Panc1 (cell line): ENCODE measurements at regions not wholly inside any gene's neighbourhood (a gene's known extent, or its start where the extent isn't known, plus 50 kb on each side); places are given as distances from the start of the nearest gene placed in this dataset.

Source experiments
- ATAC-seq: fragments of 200-7000 bp; cut with Tn5 transposase; 2 replicates; pipeline ENCODE4 v1.9.1; 2020; ENCODE audit warnings: mild to moderate bottlenecking, moderate library complexity
- BruUV-seq: library from RNA; stranded (reverse); fragments of 400-500 nt; replicated peaks from 2 replicates; lab custom pipeline; 2021; lab: Mats Ljungman, UMichigan
- CTCF ChIA-PET: fragments of 300-600 bp; sonication (Branson Sonifier 250); formaldehyde crosslinking; loops from one replicate; lab custom pipeline; 2022; ENCODE audit warnings: antibody characterized with exemption; lab: Charles Lee
- POLR2A ChIA-PET: fragments of 300-600 bp; sonication (Branson Sonifier 250); formaldehyde crosslinking; loops from one replicate; lab custom pipeline; 2022; ENCODE audit warnings: antibody characterized with exemption; lab: Charles Lee
- DNase-seq: peaks from one replicate; pipeline ENCODE4 v3.0.0-alpha.2; 2010; ENCODE audit warnings: low read depth, low spot score
- H3K27ac ChIP-seq: 2 replicates; pipeline ENCODE4 v1.5.1; 2011; ENCODE audit warnings: mild to moderate bottlenecking, low read length, inconsistent platforms
- H3K27me3 ChIP-seq: fragments of 200-500 bp; sonication (Bioruptor generic); 2 replicates; pipeline ENCODE4 v1.6.0; 2014; ENCODE audit warnings: low read length, inconsistent platforms; ENCODE audit not compliant: control insufficient read depth, insufficient read depth
- H3K36me3 ChIP-seq: fragments of 200-500 bp; sonication (Bioruptor generic); 2 replicates; pipeline ENCODE4 v1.5.1; 2014; ENCODE audit warnings: inconsistent platforms, mild to moderate bottlenecking, low read length, moderate library complexity; ENCODE audit not compliant: control insufficient read depth, insufficient read depth
- H3K4me1 ChIP-seq: 2 replicates; pipeline ENCODE4 v1.5.1; 2011; ENCODE audit warnings: inconsistent platforms, mild to moderate bottlenecking, low read length, moderate library complexity; ENCODE audit not compliant: control insufficient read depth, insufficient read depth
- H3K4me3 ChIP-seq, 2 experiments: 2 replicates each; pipeline ENCODE4 v1.5.1; 2011 to 2012; ENCODE audit warnings: low read depth in 2 of 2, low read length in 2 of 2, mild to moderate bottlenecking in 2 of 2, inconsistent platforms in 1 of 2, moderate library complexity in 1 of 2
- H3K9me3 ChIP-seq: fragments of 200-500 bp; sonication (Bioruptor generic); 2 replicates; pipeline ENCODE4 v1.5.1; 2014; ENCODE audit warnings: low read depth, mild to moderate bottlenecking, inconsistent platforms, low read length, moderate library complexity; ENCODE audit not compliant: control insufficient read depth, insufficient read depth
- POLR2AphosphoS5 ChIP-seq: IDR thresholded peaks from 2 replicates; pipeline ENCODE4 v1.6.1; 2012; ENCODE audit warnings: mild to moderate bottlenecking, low read depth, low read length, moderate library complexity
- SIN3A ChIP-seq: IDR thresholded peaks from 2 replicates; pipeline ENCODE4 v1.6.1; 2012; ENCODE audit warnings: low read depth, mild to moderate bottlenecking, low read length, moderate library complexity, borderline replicate concordance; ENCODE audit not compliant: insufficient read depth
- TCF7L2 ChIP-seq: IDR thresholded peaks from 2 replicates; pipeline ENCODE4 v1.6.1; 2011; ENCODE audit warnings: mild to moderate bottlenecking, low read depth, low read length, inconsistent platforms
- in situ Hi-C: cut with HindIII; loops from 2 replicates; pipeline ENCODE4 v1.10.0; 2016; ENCODE audit warnings: low sequenced_read_pairs, low pct_unique_long_range_greater_than_20kb
- intact Hi-C: fragments of 100-400 bp; cut with micrococcal nuclease; formaldehyde crosslinking; loops from one replicate; pipeline ENCODE4 v1.10.0; 2022; ENCODE audit not compliant: unreplicated experiment
- TF ChIP-seq, protein P1 (sequence below): fragments of 450-650 bp; IDR thresholded peaks from 2 replicates; pipeline ENCODE4 v1.5.1; 2017; ENCODE audit warnings: mild to moderate bottlenecking
- TF ChIP-seq, protein P2 (sequence below), 2 experiments: IDR thresholded peaks; 2 replicates each; pipeline ENCODE4 v1.6.1; 2011 to 2012; ENCODE audit warnings: low read depth in 2 of 2, control low read depth in 1 of 2, low read length in 1 of 2, mild to moderate bottlenecking in 1 of 2, moderate library complexity in 1 of 2; ENCODE audit not compliant: insufficient read depth in 1 of 2

DNA sequence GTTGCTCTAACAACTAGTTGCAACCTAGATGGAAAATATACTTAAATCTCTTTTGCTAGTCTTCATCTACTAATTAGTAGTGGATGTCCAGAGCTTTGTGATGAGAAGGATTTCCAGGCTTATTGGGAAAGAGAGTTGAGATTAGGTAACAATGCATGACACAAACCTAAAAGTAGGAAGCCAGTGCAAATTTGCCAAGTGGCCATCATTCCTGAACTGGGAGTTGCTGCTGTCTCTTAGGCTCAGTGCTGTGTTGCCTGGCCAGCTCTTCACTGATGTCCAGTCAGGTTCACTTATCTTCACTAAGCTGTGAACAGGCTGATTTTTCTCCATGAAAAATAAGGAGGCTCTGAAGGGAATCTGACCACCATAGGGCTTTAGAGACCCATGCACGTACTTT is 105.6 kb upstream of the AMOT start:
- TF ChIP-seq, protein P1, sequence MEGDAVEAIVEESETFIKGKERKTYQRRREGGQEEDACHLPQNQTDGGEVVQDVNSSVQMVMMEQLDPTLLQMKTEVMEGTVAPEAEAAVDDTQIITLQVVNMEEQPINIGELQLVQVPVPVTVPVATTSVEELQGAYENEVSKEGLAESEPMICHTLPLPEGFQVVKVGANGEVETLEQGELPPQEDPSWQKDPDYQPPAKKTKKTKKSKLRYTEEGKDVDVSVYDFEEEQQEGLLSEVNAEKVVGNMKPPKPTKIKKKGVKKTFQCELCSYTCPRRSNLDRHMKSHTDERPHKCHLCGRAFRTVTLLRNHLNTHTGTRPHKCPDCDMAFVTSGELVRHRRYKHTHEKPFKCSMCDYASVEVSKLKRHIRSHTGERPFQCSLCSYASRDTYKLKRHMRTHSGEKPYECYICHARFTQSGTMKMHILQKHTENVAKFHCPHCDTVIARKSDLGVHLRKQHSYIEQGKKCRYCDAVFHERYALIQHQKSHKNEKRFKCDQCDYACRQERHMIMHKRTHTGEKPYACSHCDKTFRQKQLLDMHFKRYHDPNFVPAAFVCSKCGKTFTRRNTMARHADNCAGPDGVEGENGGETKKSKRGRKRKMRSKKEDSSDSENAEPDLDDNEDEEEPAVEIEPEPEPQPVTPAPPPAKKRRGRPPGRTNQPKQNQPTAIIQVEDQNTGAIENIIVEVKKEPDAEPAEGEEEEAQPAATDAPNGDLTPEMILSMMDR: no peak
- Histone ChIP-seq H3K27ac (no peak overlapping the region), H3K4me3 (no peak overlapping the region), H3K9me3 (no peaks in the 10 kb centered on the region), H3K36me3 (no peaks in the 10 kb centered on the region), H3K27me3 (no peaks in the 10 kb centered on the region), H3K4me1 (no peaks in the 10 kb centered on the region)
- in situ Hi-C loops: no loop called here
- BruUV-seq: no TSS peak
- DNase-seq (no peak), ATAC-seq (no peak)
- POLR2A ChIA-PET: no interaction called here
- CTCF ChIA-PET: no interaction called here
- intact Hi-C loops: no loop called here

DNA sequence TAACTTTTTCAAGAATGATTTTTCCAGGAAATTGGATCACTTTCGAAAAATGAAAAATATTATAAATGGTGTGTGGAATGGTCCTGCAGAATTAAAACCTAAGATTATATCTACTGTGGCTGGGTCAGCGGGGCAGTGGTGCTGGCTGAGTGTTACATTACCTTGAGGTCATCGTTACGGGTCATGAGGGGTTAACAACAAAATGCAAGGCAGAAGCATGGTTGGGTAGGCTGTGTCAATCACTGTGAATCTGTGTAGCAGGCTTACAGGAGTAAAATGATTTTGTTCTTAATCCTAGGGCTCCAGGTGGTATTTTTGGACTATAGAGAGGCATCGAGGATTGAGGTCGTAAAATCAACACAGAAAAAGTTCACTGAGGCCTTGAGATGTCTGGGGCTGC is 105.2 kb upstream of the AMOT start:
- CTCF ChIA-PET: no interaction called here
- no peaks in the 10 kb centered on the region for H3K36me3 ChIP-seq
- BruUV-seq: no TSS peak
- H3K4me1 ChIP-seq: no peaks in the 10 kb centered on the region
- H3K27ac ChIP-seq: no peak overlapping the region
- intact Hi-C loops: no loop called here
- DNase-seq (no peak), ATAC-seq (no peak)
- H3K27me3 ChIP-seq: no peaks in the 10 kb centered on the region
- POLR2A ChIA-PET: no interaction called here
- TF ChIP-seq POLR2AphosphoS5: no peak
- TF ChIP-seq, protein P1: no peak
- TF ChIP-seq SIN3A: no peak
- TF ChIP-seq, protein P2, sequence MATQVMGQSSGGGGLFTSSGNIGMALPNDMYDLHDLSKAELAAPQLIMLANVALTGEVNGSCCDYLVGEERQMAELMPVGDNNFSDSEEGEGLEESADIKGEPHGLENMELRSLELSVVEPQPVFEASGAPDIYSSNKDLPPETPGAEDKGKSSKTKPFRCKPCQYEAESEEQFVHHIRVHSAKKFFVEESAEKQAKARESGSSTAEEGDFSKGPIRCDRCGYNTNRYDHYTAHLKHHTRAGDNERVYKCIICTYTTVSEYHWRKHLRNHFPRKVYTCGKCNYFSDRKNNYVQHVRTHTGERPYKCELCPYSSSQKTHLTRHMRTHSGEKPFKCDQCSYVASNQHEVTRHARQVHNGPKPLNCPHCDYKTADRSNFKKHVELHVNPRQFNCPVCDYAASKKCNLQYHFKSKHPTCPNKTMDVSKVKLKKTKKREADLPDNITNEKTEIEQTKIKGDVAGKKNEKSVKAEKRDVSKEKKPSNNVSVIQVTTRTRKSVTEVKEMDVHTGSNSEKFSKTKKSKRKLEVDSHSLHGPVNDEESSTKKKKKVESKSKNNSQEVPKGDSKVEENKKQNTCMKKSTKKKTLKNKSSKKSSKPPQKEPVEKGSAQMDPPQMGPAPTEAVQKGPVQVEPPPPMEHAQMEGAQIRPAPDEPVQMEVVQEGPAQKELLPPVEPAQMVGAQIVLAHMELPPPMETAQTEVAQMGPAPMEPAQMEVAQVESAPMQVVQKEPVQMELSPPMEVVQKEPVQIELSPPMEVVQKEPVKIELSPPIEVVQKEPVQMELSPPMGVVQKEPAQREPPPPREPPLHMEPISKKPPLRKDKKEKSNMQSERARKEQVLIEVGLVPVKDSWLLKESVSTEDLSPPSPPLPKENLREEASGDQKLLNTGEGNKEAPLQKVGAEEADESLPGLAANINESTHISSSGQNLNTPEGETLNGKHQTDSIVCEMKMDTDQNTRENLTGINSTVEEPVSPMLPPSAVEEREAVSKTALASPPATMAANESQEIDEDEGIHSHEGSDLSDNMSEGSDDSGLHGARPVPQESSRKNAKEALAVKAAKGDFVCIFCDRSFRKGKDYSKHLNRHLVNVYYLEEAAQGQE (IDR thresholded peaks at IDR 0.05; ENCODE audit: insufficient read depth in 1 of 2, low read depth in 2 of 2, low read length in 1 of 2): no peak
- no peak for TF ChIP-seq TCF7L2
- in situ Hi-C loops: no loop called here
- no peak overlapping the region for H3K4me3 ChIP-seq
- H3K9me3 ChIP-seq: no peaks in the 10 kb centered on the region
